HG03097 (cell line): ENCODE measurements at regions not wholly inside any gene's neighbourhood (a gene's known extent, or its start where the extent isn't known, plus 50 kb on each side); places are given as distances from the start of the nearest gene placed in this dataset.
"Not testable (repeated sequence)": the region's sequence is repeated elsewhere in the genome, so short reads cannot be mapped to it uniquely, and the experiment has no call there.

Experiments
- ATAC-seq: cut with Tn5 transposase; IDR thresholded peaks from one replicate; pipeline ENCODE4 v1.9.1; 2021; ENCODE audit not compliant: unreplicated experiment, low FRiP score

GRCh38 chr5:33049842-33050241 is 338.7 kb downstream of the NPR3 start:
- ATAC-seq = no peak

GRCh38 chr5:33059081-33059480 is 348.0 kb downstream of the NPR3 start:
- no peak for ATAC-seq

GRCh38 chr5:33065131-33065530 is 354.0 kb downstream of the NPR3 start:
- ATAC-seq = no peak

- no peak for ATAC-seq
Measured at GRCh38 chr5:33067291-33067690, 356.2 kb downstream of the NPR3 start.

GRCh38 chr5:33068786-33069185 is 357.7 kb downstream of the NPR3 start:
- no peak for ATAC-seq

GRCh38 chr5:33072296-33072695 is 361.2 kb downstream of the NPR3 start:
- ATAC-seq = no peak

- ATAC-seq = no peak
Measured at GRCh38 chr5:33072726-33073125, 361.6 kb downstream of the NPR3 start.

GRCh38 chr5:33073881-33074327 is 362.8 kb downstream of the NPR3 start:
- no peak for ATAC-seq

GRCh38 chr5:33074548-33074947 is 363.4 kb downstream of the NPR3 start:
- no peak for ATAC-seq

- ATAC-seq = no peak
Measured at GRCh38 chr5:33075731-33076130, 364.6 kb downstream of the NPR3 start.

- no peak for ATAC-seq
Measured at GRCh38 chr5:33079548-33079947, 361.2 kb upstream of the TARS1 start.

- no peak for ATAC-seq
Measured at GRCh38 chr5:33080287-33080686, 360.5 kb upstream of the TARS1 start.

- no peak for ATAC-seq
Measured at GRCh38 chr5:33088176-33088575, 352.6 kb upstream of the TARS1 start.

- no peak for ATAC-seq
Measured at GRCh38 chr5:33091571-33092363, 349.0 kb upstream of the TARS1 start.

GRCh38 chr5:33092719-33093118 is 348.0 kb upstream of the TARS1 start:
- no peak for ATAC-seq

- no peak for ATAC-seq
Measured at GRCh38 chr5:33102551-33102950, 338.2 kb upstream of the TARS1 start.

- no peak for ATAC-seq
Measured at GRCh38 chr5:33105521-33105941, 335.2 kb upstream of the TARS1 start.

GRCh38 chr5:33110496-33110895 is 330.3 kb upstream of the TARS1 start:
- not testable (repeated sequence) for ATAC-seq

GRCh38 chr5:33114361-33114760 is 326.4 kb upstream of the TARS1 start:
- no peak for ATAC-seq

- ATAC-seq = no peak
Measured at GRCh38 chr5:33115467-33115866, 325.3 kb upstream of the TARS1 start.

- no peak for ATAC-seq
Measured at GRCh38 chr5:33118761-33119415, 321.9 kb upstream of the TARS1 start.

GRCh38 chr5:33120671-33121070 is 320.1 kb upstream of the TARS1 start:
- ATAC-seq = no peak
